ENCODE measurements at regions not wholly inside any gene's neighbourhood (a gene's known extent, or its start where the extent isn't known, plus 50 kb on each side); places are given as distances from the start of the nearest gene placed in this dataset.

- H3K79me2 ChIP-seq (ENCODE audit: low read length), result no peaks in the 10 kb centered on the region
- no peak for DNase-seq
- H3K27me3 ChIP-seq (ENCODE audit: low read length), result no peaks in the 10 kb centered on the region
- H3K36me3 ChIP-seq (ENCODE audit: insufficient read depth, low read length), result no peaks in the 10 kb centered on the region
- H3K4me2 ChIP-seq (ENCODE audit: low read depth, low read length, poor library complexity, severe bottlenecking), result no peak overlapping the region
- no peak overlapping the region for H2AFZ ChIP-seq (ENCODE audit: low read length)
- H3K4me3 ChIP-seq (ENCODE audit: low read length), result no peak overlapping the region
- H3K4me1 ChIP-seq (ENCODE audit: low read length), result no peaks in the 10 kb centered on the region
- H3K9me3 ChIP-seq (ENCODE audit: low read length), result no peaks in the 10 kb centered on the region
- H3K27ac ChIP-seq (ENCODE audit: low read length), result no peak overlapping the region
- H3K9me2 ChIP-seq (replicated peaks; ENCODE audit: insufficient read depth, low read length), result no peaks in the 10 kb centered on the region
- H3K9ac ChIP-seq (ENCODE audit: low read length), result no peak overlapping the region
- no peaks in the 10 kb centered on the region for H4K20me1 ChIP-seq (ENCODE audit: insufficient read depth, low read depth, low read length)
Observed at GRCh38 chr6:168157272-168158212, 78.5 kb upstream of the FRMD1 start.

DNA sequence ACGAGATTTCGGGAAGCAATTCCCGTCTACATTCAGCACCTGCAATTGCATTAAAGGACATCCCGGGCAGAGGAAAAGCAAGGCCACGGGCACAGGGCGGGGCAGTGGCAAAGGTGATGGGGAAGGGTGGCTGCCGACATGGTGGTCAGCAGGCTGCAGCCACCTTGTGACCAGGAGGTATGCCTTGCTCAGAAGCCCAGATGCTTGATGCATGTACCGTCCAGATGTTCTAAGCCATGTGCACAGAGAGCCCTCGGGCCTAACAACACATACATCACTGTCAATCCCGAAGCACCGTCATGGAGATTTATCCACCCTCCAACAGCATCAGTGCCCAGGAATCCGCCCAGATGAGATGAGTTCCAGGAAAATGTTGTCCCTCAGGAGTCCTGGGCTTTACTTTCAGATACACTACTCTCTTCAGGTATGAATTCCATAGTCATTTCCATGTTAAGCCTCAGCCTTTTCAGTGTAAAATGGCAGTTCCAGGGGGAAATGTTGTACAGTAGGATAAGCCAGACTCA is 77.8 kb upstream of the FRMD1 start:
- no peaks in the 10 kb centered on the region for H3K79me2 ChIP-seq (ENCODE audit: low read length)
- H3K9me3 ChIP-seq (ENCODE audit: low read length), result no peaks in the 10 kb centered on the region
- H3K9me2 ChIP-seq (replicated peaks; ENCODE audit: insufficient read depth, low read length), result no peaks in the 10 kb centered on the region
- H3K4me3 ChIP-seq (ENCODE audit: low read length), result no peak overlapping the region
- no peaks in the 10 kb centered on the region for H3K27me3 ChIP-seq (ENCODE audit: low read length)
- no peak overlapping the region for H3K27ac ChIP-seq (ENCODE audit: low read length)
- H3K4me1 ChIP-seq (ENCODE audit: low read length), result no peaks in the 10 kb centered on the region
- no peak overlapping the region for H2AFZ ChIP-seq (ENCODE audit: low read length)
- no peak overlapping the region for H3K9ac ChIP-seq (ENCODE audit: low read length)
- no peaks in the 10 kb centered on the region for H4K20me1 ChIP-seq (ENCODE audit: insufficient read depth, low read depth, low read length)
- no peak for DNase-seq
- no peak overlapping the region for H3K4me2 ChIP-seq (ENCODE audit: low read depth, low read length, poor library complexity, severe bottlenecking)
- no peaks in the 10 kb centered on the region for H3K36me3 ChIP-seq (ENCODE audit: insufficient read depth, low read length)

GRCh38 chr6:168155821-168156741 is 77.1 kb upstream of the FRMD1 start:
- no peaks in the 10 kb centered on the region for H3K36me3 ChIP-seq (ENCODE audit: insufficient read depth, low read length)
- H3K4me2 ChIP-seq (ENCODE audit: low read depth, low read length, poor library complexity, severe bottlenecking), result no peak overlapping the region
- no peak for DNase-seq

GRCh38 chr6:168155193-168155592 is 76.2 kb upstream of the FRMD1 start:
- Histone ChIP-seq H2AFZ (ENCODE audit: low read length) (no peak overlapping the region), H3K9me2 (replicated peaks; ENCODE audit: insufficient read depth, low read length) (no peaks in the 10 kb centered on the region), H3K27ac (ENCODE audit: low read length) (no peak overlapping the region), H3K9ac (ENCODE audit: low read length) (no peak overlapping the region), H3K36me3 (ENCODE audit: insufficient read depth, low read length) (no peaks in the 10 kb centered on the region), H3K4me1 (ENCODE audit: low read length) (no peaks in the 10 kb centered on the region), H4K20me1 (ENCODE audit: insufficient read depth, low read depth, low read length) (no peaks in the 10 kb centered on the region), H3K9me3 (ENCODE audit: low read length) (no peaks in the 10 kb centered on the region), H3K79me2 (ENCODE audit: low read length) (no peaks in the 10 kb centered on the region), H3K4me3 (ENCODE audit: low read length) (no peak overlapping the region), H3K4me2 (ENCODE audit: low read depth, low read length, poor library complexity, severe bottlenecking) (no peak overlapping the region), H3K27me3 (ENCODE audit: low read length) (no peaks in the 10 kb centered on the region)
- DNase-seq, result no peak

More at GRCh38 chr6:168155821-168156741, 77.1 kb upstream of the FRMD1 start:
- Histone ChIP-seq H3K4me3 (ENCODE audit: low read length) (no peak overlapping the region), H3K9me3 (ENCODE audit: low read length) (no peaks in the 10 kb centered on the region), H3K4me1 (ENCODE audit: low read length) (no peaks in the 10 kb centered on the region), H3K27ac (ENCODE audit: low read length) (no peak overlapping the region), H3K79me2 (ENCODE audit: low read length) (no peaks in the 10 kb centered on the region), H3K9me2 (replicated peaks; ENCODE audit: insufficient read depth, low read length) (no peaks in the 10 kb centered on the region), H2AFZ (ENCODE audit: low read length) (no peak overlapping the region), H4K20me1 (ENCODE audit: insufficient read depth, low read depth, low read length) (no peaks in the 10 kb centered on the region), H3K9ac (ENCODE audit: low read length) (no peak overlapping the region), H3K27me3 (ENCODE audit: low read length) (no peaks in the 10 kb centered on the region)

GRCh38 chr6:168154263-168154917 is 75.4 kb upstream of the FRMD1 start:
- Histone ChIP-seq H3K27me3 (ENCODE audit: low read length) (no peaks in the 10 kb centered on the region), H3K4me3 (ENCODE audit: low read length) (no peak overlapping the region), H3K4me1 (ENCODE audit: low read length) (no peaks in the 10 kb centered on the region), H3K79me2 (ENCODE audit: low read length) (no peaks in the 10 kb centered on the region), H3K4me2 (ENCODE audit: low read depth, low read length, poor library complexity, severe bottlenecking) (no peak overlapping the region), H3K27ac (ENCODE audit: low read length) (no peak overlapping the region), H4K20me1 (ENCODE audit: insufficient read depth, low read depth, low read length) (no peaks in the 10 kb centered on the region), H2AFZ (ENCODE audit: low read length) (no peak overlapping the region), H3K9me2 (replicated peaks; ENCODE audit: insufficient read depth, low read length) (no peaks in the 10 kb centered on the region), H3K9me3 (ENCODE audit: low read length) (no peaks in the 10 kb centered on the region), H3K9ac (ENCODE audit: low read length) (no peak overlapping the region), H3K36me3 (ENCODE audit: insufficient read depth, low read length) (no peaks in the 10 kb centered on the region)
- no peak for DNase-seq

DNA sequence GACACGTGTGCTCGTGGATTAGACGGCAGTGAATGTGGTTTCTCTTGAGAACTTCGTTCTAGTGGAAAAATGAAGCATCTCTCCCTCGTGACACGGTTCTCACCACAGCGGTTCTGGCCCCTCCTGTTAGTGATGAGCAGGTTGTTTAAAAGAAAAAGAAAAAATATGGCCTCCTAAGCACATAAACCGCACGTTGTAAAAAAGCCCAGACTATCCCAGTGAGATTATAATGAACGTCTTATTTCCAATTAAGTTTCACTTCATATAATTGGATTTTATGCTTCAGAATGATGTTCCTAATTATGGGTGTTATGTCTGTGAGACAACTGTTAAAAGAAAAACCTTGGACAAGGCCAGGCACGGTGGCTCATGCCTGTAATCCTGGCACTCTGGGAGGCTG is 74.5 kb upstream of the FRMD1 start:
- Histone ChIP-seq H3K36me3 (ENCODE audit: insufficient read depth, low read length) (no peaks in the 10 kb centered on the region), H3K4me1 (ENCODE audit: low read length) (no peaks in the 10 kb centered on the region), H3K27me3 (ENCODE audit: low read length) (no peaks in the 10 kb centered on the region), H3K79me2 (ENCODE audit: low read length) (no peaks in the 10 kb centered on the region), H2AFZ (ENCODE audit: low read length) (no peak overlapping the region), H4K20me1 (ENCODE audit: insufficient read depth, low read depth, low read length) (no peaks in the 10 kb centered on the region), H3K9me3 (ENCODE audit: low read length) (no peaks in the 10 kb centered on the region), H3K9ac (ENCODE audit: low read length) (no peak overlapping the region), H3K27ac (ENCODE audit: low read length) (no peak overlapping the region), H3K4me3 (ENCODE audit: low read length) (no peak overlapping the region), H3K4me2 (ENCODE audit: low read depth, low read length, poor library complexity, severe bottlenecking) (no peak overlapping the region), H3K9me2 (replicated peaks; ENCODE audit: insufficient read depth, low read length) (no peaks in the 10 kb centered on the region)
- DNase-seq, result no peak

DNA sequence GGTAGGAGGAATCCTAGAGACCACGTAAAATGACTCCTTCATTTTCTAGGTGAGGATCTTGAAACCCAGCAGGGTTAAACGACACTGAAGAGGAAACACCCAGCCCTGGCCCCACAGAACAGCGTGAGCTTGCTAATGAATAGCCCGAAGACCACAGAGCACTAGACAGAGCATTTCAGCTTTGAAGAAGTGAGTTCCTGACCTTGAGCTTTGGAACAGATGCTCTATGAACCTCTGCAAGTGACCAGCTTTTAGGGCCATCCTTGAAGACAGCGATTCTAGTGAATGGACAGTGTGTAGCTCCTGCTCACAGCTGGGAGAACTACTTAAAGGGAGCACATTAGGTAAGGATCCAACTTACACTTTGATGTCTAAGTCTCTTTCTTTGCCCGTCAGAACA is 74.0 kb upstream of the FRMD1 start:
- H3K27me3 ChIP-seq (ENCODE audit: low read length), result no peaks in the 10 kb centered on the region
- no peak overlapping the region for H2AFZ ChIP-seq (ENCODE audit: low read length)
- no peaks in the 10 kb centered on the region for H3K4me1 ChIP-seq (ENCODE audit: low read length)
- H3K79me2 ChIP-seq (ENCODE audit: low read length), result no peaks in the 10 kb centered on the region
- H3K9me2 ChIP-seq (replicated peaks; ENCODE audit: insufficient read depth, low read length), result no peaks in the 10 kb centered on the region
- no peak for DNase-seq
- H3K4me2 ChIP-seq (ENCODE audit: low read depth, low read length, poor library complexity, severe bottlenecking), result no peak overlapping the region
- H3K4me3 ChIP-seq (ENCODE audit: low read length), result no peak overlapping the region
- H4K20me1 ChIP-seq (ENCODE audit: insufficient read depth, low read depth, low read length), result no peaks in the 10 kb centered on the region
- no peak overlapping the region for H3K9ac ChIP-seq (ENCODE audit: low read length)
- no peaks in the 10 kb centered on the region for H3K36me3 ChIP-seq (ENCODE audit: insufficient read depth, low read length)
- no peaks in the 10 kb centered on the region for H3K9me3 ChIP-seq (ENCODE audit: low read length)
- no peak overlapping the region for H3K27ac ChIP-seq (ENCODE audit: low read length)

All from Karpas-422 (cell line).